GM06990 (cell line): ENCODE measurements at regions not wholly inside any gene's neighbourhood (a gene's known extent, or its start where the extent isn't known, plus 50 kb on each side); places are given as distances from the start of the nearest gene placed in this dataset.

Experiments
- DNase-seq: peaks from one replicate; pipeline ENCODE4 v3.0.0-alpha.2; 2011; ENCODE audit not compliant: insufficient read length; ENCODE audit errors: extremely low read depth
- H3K27me3 ChIP-seq: replicated peaks from 2 replicates; pipeline ENCODE4 v1.6.0; 2011; ENCODE audit warnings: low read length; ENCODE audit not compliant: control insufficient read depth, insufficient read depth
- H3K36me3 ChIP-seq: 2 replicates; pipeline ENCODE4 v1.5.1; 2011; ENCODE audit warnings: low read length; ENCODE audit not compliant: control insufficient read depth, insufficient read depth
- H3K4me3 ChIP-seq: replicated peaks from 2 replicates; pipeline ENCODE4 v1.5.1; 2011; ENCODE audit warnings: low read depth, mild to moderate bottlenecking, control low read depth, low read length
- TF ChIP-seq, protein P1 (sequence below): IDR thresholded peaks from 2 replicates; pipeline ENCODE4 v1.5.1; 2011; ENCODE audit warnings: low read length, control low read depth, mild to moderate bottlenecking, inconsistent platforms; ENCODE audit not compliant: insufficient read depth, poor library complexity, severe bottlenecking

DNA sequence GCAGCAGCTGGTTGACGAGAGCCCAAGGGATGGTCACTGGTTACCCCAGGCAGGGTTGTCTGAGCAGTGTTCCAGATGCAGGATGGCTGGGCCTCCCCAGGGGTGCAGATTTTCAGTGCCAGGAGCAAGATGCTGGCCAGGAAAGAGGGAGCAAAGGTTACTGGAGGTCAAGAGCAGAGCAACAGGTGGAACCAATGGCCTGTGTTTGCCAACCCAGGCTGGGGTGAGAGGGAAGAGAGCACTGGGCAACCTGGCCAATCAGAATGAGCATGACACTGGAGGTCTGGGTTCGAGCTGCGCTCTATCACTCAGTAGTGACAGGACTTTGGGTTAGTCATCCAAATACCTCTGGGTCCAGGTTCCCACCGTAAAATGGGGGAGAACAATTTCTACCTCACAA is 90.6 kb upstream of the TLE3 start:
- H3K4me3 ChIP-seq, result no peak overlapping the region
- no peaks in the 10 kb centered on the region for H3K27me3 ChIP-seq
- DNase-seq, result no peak
- TF ChIP-seq, protein P1, sequence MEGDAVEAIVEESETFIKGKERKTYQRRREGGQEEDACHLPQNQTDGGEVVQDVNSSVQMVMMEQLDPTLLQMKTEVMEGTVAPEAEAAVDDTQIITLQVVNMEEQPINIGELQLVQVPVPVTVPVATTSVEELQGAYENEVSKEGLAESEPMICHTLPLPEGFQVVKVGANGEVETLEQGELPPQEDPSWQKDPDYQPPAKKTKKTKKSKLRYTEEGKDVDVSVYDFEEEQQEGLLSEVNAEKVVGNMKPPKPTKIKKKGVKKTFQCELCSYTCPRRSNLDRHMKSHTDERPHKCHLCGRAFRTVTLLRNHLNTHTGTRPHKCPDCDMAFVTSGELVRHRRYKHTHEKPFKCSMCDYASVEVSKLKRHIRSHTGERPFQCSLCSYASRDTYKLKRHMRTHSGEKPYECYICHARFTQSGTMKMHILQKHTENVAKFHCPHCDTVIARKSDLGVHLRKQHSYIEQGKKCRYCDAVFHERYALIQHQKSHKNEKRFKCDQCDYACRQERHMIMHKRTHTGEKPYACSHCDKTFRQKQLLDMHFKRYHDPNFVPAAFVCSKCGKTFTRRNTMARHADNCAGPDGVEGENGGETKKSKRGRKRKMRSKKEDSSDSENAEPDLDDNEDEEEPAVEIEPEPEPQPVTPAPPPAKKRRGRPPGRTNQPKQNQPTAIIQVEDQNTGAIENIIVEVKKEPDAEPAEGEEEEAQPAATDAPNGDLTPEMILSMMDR, result no peak
- no peaks in the 10 kb centered on the region for H3K36me3 ChIP-seq

DNA sequence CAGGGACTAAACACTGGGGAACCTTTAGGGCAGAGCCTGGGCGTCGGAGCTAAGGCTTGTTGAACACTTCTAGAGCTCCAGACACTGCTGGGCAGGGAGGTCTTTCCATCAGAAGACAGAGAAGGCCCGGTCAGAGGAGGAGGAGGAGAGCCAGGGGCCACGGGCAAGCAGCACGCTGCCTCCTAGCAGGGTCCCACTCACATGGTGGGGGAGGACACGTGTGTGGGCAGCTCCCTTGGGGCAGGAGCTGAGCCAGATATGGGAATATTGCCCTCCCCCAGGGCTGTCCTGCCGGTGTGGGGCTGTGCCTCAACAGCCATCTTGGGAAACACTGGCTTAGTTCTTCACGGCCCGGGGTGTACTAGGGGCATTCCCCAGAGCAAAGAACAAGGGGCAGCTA is 89.6 kb upstream of the TLE3 start:
- no peak overlapping the region for H3K4me3 ChIP-seq
- no peak for DNase-seq
- H3K36me3 ChIP-seq, result no peaks in the 10 kb centered on the region
- H3K27me3 ChIP-seq, result no peaks in the 10 kb centered on the region; the same call in 1 of the 2 replicates
- TF ChIP-seq, protein P1, result no peak

DNA sequence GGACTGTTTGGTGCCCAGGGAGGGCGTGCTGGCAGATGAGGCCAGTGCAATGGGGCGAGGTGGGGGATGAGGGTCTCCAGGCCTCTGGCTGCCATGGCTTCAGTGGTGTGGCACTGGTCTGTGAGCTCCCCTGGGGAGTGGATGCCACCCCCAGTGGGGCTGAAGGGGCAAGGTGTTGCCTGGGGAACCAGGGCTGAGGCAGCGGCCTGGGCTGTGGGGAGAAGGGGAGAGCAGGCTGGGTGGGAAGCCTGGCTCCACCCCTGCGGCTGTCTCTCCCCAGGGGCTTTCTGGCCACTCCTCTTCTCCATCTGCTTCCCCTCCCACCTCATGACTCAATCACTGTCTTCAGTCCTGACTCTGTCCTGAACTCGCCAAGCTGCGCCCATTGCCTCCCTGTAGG is 88.4 kb upstream of the TLE3 start:
- DNase-seq, result no peak
- Histone ChIP-seq H3K36me3 (no peaks in the 10 kb centered on the region), H3K4me3 (no peak overlapping the region), H3K27me3 (no peaks in the 10 kb centered on the region; the same call in 1 of the 2 replicates)
- TF ChIP-seq, protein P1, result no peak

DNA sequence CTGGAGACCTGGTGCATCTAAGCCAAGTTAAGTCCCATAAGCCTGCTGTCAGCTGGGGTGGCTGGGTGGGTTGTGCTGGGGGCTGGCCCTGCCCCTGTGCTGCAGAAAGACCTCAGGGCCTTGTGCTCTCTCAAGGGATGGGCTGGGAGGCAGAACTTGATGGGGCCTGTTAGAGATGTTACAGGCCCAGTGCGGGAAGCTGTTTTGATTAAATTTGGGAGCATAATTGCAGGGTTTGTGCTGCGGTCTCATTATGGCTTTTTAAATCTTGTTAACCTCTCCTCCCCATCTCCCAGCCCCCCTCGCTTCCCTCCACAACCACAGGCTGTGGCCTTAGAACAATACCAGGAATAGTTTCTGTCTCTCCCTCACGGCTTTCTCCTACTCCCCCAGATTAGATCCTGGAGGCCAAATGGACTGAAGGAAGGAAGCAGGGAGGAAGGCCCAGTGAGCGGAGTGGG is 87.6 kb upstream of the TLE3 start:
- H3K4me3 ChIP-seq, result no peak overlapping the region
- DNase-seq, result no peak
- H3K27me3 ChIP-seq, result no peaks in the 10 kb centered on the region; the same call in 1 of the 2 replicates
- H3K36me3 ChIP-seq, result no peaks in the 10 kb centered on the region
- TF ChIP-seq, protein P1, result no peak

DNA sequence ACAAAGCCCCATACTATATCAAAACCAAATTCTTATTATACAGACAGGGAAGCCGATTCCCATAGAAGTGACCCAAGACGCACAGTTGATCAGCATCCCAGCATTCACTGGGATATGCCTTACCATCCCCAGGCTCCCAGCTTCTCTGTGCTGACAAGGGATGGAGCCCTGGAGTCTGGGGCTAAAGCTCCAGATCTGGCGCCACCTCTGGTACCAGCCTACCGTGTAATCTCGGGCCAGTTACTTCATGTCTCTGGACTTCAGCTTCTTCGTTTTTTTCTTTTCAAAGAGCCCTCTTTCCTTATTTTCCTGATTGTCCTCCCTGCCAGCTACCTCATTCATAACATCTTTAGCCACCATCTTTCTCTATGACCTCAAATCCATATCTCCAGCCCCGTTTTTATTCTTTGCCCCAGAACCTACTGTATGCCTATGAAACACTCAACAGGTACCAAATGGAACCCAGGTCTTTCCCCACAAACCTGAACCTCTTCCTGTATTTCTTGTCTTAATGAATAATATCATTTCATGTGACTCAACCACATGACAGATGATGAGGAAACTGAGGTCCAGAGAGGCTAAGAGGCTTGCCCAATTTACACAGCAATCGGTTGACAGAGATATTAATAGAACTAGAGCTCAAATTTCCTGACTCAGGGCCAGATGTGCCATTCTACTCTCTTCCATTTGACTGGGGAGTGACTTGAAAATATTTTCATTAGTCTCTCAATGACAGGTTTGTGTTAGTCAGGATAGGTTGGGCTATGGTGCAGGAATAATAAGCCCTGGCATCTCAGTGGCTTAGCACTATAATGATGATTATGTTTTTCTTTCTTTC is 85.4 kb upstream of the TLE3 start:
- no peaks in the 10 kb centered on the region for H3K36me3 ChIP-seq
- H3K27me3 ChIP-seq, result no peaks in the 10 kb centered on the region; the same call in 1 of the 2 replicates
- no peak overlapping the region for H3K4me3 ChIP-seq
- no peak for DNase-seq
- TF ChIP-seq, protein P1, result peak; percentile 31
